IPS-18c (cell line): ENCODE measurements at regions not wholly inside any gene's neighbourhood (a gene's known extent, or its start where the extent isn't known, plus 50 kb on each side); places are given as distances from the start of the nearest gene placed in this dataset.
"Not testable (repeated sequence)": the region's sequence is repeated elsewhere in the genome, so short reads cannot be mapped to it uniquely, and the experiment has no call there.

Source experiments
- H3K4me3 ChIP-seq: 2 replicates; pipeline ENCODE4 v1.7.0; 2013; ENCODE audit warnings: low read depth, mild to moderate bottlenecking, low read length, moderate library complexity; ENCODE audit not compliant: insufficient read depth
- H3K9me3 ChIP-seq: one replicate; pipeline ENCODE4 v1.6.1; 2013; ENCODE audit warnings: mild to moderate bottlenecking, low read length, moderate library complexity; ENCODE audit not compliant: control insufficient read depth, insufficient read depth

- H3K4me3 ChIP-seq = no peak overlapping the region
These were observed 253.4 kb upstream of the NFIA start for GRCh38 chr1:60828944-60829343.

DNA sequence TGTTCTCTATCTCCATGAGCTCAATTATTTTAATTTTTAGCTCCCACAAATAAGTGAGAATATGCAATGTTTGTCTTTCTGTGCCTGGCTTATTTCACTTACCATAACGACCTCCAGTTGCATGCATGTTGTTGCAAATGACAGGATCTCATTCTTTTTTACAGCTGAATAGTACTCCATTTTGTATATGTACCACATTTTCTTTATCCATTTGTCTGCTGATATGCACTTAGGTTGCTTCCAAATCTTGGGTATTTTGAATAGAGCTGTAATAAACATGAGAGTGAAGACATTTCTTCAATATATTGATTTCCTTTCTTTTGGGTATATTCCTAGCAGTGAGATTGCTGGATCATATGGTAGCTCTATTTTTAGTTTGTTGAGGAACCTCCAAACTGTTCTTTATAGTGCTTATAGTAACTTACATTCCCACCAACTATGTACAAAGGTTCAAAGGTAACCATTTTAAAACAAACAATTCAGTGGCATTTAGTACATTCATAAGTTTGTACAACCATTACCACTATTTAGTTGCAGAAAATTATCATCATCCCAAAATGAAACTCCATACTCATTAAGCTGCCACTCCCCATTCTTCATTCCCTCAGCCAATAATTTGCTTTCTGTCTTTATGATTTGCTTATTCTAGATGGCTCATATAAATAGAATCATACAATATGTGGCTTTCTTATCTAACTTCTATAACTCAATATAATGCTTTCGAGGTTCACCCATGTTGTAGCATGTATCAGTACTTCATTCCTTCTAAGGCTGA lies 255.9 kb upstream of the NFIA start:
- no peak overlapping the region for H3K4me3 ChIP-seq
- H3K9me3 ChIP-seq = no peaks in the 10 kb centered on the region

More at GRCh38 chr1:60828944-60829343, 253.4 kb upstream of the NFIA start:
- no peaks in the 10 kb centered on the region for H3K9me3 ChIP-seq

DNA sequence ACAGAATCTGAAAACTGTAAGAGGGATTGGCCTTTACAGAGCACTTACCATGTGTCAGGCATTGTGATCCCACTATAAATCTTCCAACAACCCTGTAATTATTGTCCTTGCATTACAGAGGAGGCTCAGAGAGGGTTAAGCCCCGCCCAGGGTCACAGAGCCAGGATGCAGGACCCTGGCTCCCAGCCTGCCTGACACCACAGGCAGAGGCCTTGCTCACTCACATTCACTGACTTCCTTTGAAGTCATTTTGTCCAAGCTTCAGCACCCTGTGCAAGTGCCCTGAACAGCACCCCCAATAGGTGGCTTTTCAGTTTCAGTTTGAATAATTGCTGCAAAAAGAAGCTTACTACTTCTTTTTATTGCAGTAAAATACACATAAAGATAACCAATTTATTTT lies 256.8 kb upstream of the NFIA start:
- H3K4me3 ChIP-seq = no peak overlapping the region
- H3K9me3 ChIP-seq = no peaks in the 10 kb centered on the region

DNA sequence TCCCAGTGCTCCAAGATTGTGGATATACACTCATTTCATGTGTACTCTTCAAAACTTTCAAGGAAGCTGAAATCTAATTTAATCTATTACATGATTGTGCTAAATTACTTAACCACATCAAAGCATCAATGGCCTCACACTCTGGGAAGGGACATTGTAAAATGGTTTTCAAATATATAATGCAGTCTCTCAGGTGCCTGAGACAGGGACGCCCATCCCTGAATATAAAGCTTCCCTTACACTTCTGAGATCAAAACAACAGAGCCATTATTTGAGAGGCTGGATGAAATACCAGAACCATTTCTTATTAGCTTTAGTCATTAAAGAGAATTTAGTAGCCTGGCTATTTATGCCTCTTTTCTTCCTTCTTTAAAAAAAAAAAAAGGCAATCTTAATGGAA lies 259.2 kb upstream of the NFIA start:
- H3K4me3 ChIP-seq = no peak overlapping the region
- no peaks in the 10 kb centered on the region for H3K9me3 ChIP-seq

DNA sequence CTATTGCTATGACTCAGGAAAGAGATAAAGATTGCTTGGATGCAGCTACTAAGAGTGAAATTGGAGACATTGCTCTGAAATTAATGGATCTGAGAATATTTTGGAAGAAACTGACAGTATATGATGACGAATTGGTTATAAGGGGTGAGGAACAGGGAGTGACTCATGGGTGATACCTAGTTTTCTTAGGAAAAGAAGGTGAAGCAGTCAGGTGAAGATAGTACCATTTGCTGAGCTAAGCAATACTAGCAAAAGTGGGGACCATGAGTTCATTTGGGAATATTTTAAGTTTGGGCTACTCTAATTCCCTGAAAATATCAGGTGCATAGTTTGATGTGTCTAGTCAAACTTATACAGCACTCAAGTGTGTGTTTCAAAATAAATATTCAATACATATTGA lies 260.1 kb upstream of the NFIA start:
- H3K9me3 ChIP-seq = no peaks in the 10 kb centered on the region
- no peak overlapping the region for H3K4me3 ChIP-seq

DNA sequence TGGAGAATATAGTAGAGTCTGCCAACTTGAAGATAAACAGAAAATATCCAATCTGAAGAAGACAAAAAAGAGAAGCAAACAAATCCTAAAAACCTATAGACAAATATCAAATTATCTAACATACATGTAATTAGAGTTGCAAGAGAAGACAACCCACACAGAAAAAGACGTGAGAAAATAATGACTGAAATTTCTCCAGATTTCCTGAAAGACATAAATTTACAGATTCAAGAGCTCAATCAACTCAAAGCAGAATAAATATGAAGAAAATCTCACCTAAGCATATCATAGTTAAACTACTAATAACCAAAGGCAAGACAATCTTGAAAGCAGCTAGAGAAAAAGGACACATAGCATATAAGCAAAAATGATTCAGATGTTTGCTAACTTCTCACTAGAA lies 261.2 kb upstream of the NFIA start:
- Histone ChIP-seq H3K9me3 (no peaks in the 10 kb centered on the region), H3K4me3 (no peak overlapping the region)

- H3K4me3 ChIP-seq = no peak overlapping the region
- no peaks in the 10 kb centered on the region for H3K9me3 ChIP-seq
These were observed 263.2 kb upstream of the NFIA start for GRCh38 chr1:60818969-60819701.

- Histone ChIP-seq H3K9me3 (no peaks in the 10 kb centered on the region), H3K4me3 (no peak overlapping the region)
These were observed 269.3 kb upstream of the NFIA start for GRCh38 chr1:60813071-60813470.

GRCh38 chr1:60809204-60809980 lies 273.0 kb upstream of the NFIA start:
- no peaks in the 10 kb centered on the region for H3K9me3 ChIP-seq
- no peak overlapping the region for H3K4me3 ChIP-seq

DNA sequence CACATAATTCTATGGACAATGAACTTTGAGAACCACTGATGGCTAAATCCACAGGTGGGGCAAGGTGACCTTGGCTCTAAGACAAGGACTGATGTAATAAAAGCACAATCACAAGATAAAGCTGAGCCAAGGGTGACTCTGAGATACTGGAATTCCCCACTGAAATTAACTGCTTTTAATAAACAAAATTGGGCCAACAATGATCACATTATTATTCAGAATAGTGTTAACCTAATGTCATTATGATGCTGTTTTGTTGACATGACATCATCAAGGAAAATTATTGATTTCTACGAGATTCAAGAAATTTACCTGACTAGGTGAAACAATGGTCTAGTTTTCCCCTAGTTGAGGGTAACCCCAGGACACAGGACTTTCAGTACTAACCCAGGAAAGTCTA lies 273.7 kb upstream of the NFIA start:
- Histone ChIP-seq H3K9me3 (no peaks in the 10 kb centered on the region), H3K4me3 (no peak overlapping the region)

GRCh38 chr1:60802884-60803283 lies 279.5 kb upstream of the NFIA start:
- H3K9me3 ChIP-seq = no peaks in the 10 kb centered on the region
- H3K4me3 ChIP-seq = no peak overlapping the region

DNA sequence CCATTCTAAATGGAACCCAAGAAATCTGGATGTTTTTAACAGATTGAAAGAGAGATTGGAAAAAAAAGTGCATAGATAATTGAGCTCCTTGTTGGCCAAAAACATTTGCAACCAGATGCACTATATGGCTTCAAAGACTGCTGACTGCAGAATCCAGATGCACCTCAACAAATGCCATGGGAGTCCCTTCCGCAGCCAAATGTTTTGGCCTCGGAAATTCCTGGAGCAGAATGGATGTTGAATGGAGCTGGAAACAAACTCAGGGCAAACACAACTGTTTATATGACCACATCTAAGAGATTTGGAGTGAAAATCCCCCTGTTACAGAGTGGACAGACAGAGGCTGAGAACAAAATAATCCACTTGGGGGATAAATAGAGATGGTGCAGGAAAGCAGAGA lies 285.0 kb upstream of the NFIA start:
- H3K4me3 ChIP-seq = no peak overlapping the region
- H3K9me3 ChIP-seq = no peaks in the 10 kb centered on the region

- H3K9me3 ChIP-seq = no peaks in the 10 kb centered on the region
- no peak overlapping the region for H3K4me3 ChIP-seq
These were observed 291.1 kb upstream of the NFIA start for GRCh38 chr1:60791226-60791625.

DNA sequence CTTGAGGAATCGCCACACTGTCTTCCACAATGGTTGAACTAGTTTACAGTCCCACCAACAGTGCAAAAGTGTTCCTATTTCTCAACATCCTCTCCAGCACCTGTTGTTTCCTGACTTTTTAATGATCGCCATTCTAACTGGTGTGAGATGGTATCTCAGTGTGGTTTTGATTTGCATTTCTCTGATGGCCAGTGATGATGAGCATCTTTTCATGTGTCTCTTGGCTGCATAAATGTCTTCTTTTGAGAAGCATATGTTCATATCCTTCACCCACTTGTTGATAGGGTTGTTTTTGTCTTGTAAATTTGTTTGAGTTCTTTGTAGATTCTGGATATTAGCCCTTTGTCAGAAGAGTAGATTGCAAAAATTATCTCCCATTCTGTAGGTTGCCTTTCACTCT lies 309.3 kb upstream of the NFIA start:
- not testable (repeated sequence) for H3K9me3 ChIP-seq, H3K4me3 ChIP-seq

- peaks cover 3% of the 10 kb centered on the region for H3K9me3 ChIP-seq
- no peak overlapping the region for H3K4me3 ChIP-seq
These were observed 313.3 kb upstream of the NFIA start for GRCh38 chr1:60769082-60769481.

DNA sequence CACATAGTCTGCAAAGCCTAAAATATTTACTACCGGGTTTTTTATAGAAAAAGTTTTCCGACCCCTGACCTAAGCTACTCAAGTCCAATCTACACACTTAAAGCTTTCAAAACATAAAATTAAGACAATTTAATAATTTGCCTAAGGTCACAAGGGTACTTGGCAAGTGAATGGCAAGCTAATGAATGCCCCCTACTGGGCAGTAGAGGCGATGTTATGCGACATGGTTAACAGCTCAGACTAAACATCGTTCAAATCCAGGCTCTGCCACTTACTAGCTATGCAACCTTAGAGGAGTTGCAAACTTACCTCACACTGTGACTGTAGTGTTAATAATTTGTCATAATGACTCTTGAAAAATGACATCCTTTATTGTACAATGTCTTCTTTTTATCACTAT lies 317.2 kb upstream of the NFIA start:
- Histone ChIP-seq H3K9me3 (peaks cover 3% of the 10 kb centered on the region), H3K4me3 (no peak overlapping the region)

GRCh38 chr1:60764489-60764888 lies 317.9 kb upstream of the NFIA start:
- Histone ChIP-seq H3K4me3 (no peak overlapping the region), H3K9me3 (no peaks in the 10 kb centered on the region)

GRCh38 chr1:60763741-60764140 lies 318.6 kb upstream of the NFIA start:
- Histone ChIP-seq H3K9me3 (no peaks in the 10 kb centered on the region), H3K4me3 (no peak overlapping the region)
